DMS79 (cell line): ENCODE measurements at regions not wholly inside any gene's neighbourhood (a gene's known extent, or its start where the extent isn't known, plus 50 kb on each side); places are given as distances from the start of the nearest gene placed in this dataset.
"Not testable (repeated sequence)": the region's sequence is repeated elsewhere in the genome, so short reads cannot be mapped to it uniquely, and the experiment has no call there.

Experiments used
- DNase-seq: peaks from one replicate; lab custom pipeline; 2025; lab: John Stamatoyannopoulos, UW

DNA sequence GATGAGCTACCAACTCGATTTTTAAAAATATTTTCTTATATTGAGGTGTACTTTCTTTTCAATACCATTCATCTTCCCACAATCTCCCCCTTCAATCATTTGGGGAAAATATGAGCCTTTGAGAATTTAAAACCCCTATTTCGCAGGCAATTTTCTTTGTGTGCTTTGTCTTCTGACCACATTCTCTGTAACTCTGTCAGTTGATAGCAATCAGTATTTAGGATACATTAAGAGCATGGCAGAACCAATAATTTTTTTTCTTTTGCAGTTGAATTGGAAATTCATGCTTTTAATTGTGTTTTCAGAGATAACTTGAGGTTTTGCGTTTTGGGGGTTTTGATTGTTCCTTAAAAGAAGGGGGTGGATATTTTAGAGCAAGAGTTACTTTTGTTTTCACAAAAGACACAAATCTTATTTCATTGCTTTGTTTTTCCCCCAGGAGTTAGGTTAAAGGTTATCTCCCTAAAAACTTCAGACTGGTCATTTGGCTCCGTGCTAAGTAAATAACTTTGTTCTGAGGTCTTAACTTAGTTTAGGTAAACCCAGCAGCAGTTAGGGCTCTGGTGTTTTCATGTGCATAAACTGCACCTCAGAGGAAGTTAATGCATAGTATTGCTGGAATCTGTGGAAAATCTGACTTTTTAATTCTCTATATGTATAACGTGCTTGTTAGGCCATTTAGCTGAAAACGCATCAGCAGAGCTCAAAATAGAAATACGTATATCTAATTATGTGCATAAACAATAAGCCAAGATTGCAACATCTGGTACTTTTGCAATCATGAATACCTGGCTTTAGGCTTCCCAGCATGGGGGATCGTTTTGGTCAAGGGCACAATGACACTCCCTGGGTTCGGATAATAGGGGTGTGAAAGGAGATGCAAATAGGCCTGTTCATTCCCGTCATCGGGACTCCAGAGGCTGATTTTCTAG, 676.4 kb upstream of the ANKRD30A start:
- no peak for DNase-seq

- no peak for DNase-seq
Measured at GRCh38 chr10:36446881-36447280, 678.5 kb upstream of the ANKRD30A start.

DNA sequence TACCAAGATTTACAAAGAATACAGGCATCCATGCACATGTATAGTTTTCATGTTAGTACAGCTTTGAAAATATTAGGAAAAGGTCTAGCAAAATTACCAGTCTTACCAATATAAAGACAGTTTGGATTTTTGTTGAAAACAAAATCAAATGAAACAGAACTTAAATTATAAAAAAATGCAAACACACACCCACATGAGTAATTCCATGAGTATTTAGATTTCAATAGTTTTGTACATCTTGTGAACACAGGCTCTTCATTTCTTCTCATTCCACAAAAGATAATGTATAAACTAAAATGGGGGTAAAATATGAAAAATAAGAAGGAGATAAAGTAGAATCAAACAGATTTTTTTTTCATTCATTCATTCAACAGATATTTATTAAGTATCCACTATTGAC, 682.2 kb upstream of the ANKRD30A start:
- DNase-seq: no peak

GRCh38 chr10:36441557-36441956, 683.8 kb upstream of the ANKRD30A start:
- DNase-seq: no peak

DNA sequence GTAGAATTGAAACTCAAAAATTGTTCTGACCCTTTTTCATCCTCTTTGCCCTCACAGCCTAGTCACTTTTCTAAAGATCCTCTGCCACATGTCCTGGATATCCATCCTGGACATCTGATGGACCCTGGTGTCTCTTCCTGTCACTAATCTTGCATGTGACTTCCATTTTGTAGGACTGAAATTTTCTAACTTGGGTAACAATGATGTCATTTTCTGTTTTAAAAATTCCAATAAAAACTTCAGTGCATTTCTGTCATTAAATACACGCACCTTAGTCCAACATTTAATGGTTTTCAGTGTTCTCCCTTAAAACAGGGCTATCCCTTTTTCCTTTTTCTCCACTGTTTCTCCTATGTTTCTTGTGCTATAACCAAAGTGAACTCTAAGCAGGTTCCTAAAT, 684.9 kb upstream of the ANKRD30A start:
- DNase-seq: no peak

GRCh38 chr10:36437367-36437766, 688.0 kb upstream of the ANKRD30A start:
- DNase-seq: no peak

GRCh38 chr10:36428507-36428906, 696.9 kb upstream of the ANKRD30A start:
- DNase-seq: no peak

DNA sequence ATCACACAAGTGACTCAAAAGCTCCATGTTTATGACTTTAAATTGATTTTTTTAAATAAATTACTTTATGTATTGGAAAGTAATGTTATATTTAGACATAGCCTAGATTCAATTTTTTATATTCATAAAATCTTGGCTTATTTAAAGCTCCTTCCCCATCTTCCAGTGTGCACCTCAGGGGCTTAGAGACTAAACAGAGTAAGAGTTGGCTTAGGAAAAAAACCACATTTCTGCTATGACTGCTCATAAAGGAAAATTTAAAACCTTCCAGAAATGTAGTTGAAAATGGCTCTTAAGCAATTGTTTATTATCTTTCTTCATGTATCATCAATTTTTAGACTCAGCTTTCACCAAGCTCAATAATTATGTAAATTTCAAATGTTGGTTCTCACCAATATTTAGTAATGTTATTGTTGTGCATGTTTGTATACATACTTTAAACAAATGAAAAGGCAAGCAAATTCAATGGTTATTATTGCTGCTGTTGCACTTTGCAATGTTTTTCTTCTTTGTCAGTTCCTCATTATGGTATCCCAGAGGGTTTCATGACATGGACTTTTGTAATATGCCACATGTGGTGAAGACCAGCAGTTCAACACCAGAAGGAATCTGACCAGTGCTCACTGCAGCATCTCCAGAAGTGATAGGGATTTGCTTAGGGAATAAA, 700.1 kb upstream of the ANKRD30A start:
- DNase-seq: no peak

GRCh38 chr10:36424502-36424901, 700.9 kb upstream of the ANKRD30A start:
- DNase-seq: no peak

- DNase-seq: no peak
Measured at GRCh38 chr10:36423821-36424248, 701.6 kb upstream of the ANKRD30A start.

GRCh38 chr10:36421992-36422391, 703.4 kb upstream of the ANKRD30A start:
- DNase-seq: no peak

- no peak for DNase-seq
Measured at GRCh38 chr10:36416513-36416912, 708.9 kb upstream of the ANKRD30A start.

- DNase-seq: no peak
Measured at GRCh38 chr10:36412942-36413341, 712.5 kb upstream of the ANKRD30A start.

DNA sequence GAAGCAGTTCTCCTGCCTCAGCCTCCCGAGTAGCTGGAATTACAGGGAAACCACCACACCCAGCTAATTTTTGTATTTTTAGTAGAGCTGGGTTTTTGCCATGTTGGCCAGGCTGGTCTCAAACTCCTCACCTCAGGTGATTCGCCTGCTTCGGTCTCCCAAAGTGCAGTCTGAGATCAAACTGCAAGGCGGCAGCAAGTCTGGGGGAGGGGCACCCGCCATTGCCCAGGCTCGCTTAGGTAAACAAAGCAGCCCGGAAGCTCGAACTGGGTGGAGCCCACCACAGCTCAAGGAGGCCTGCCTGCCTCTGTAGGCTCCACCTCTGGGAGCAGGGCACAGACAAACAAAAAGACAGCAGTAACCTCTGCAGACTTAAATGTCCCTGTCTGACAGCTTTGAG, 725.2 kb upstream of the ANKRD30A start:
- not testable (repeated sequence) for DNase-seq

DNA sequence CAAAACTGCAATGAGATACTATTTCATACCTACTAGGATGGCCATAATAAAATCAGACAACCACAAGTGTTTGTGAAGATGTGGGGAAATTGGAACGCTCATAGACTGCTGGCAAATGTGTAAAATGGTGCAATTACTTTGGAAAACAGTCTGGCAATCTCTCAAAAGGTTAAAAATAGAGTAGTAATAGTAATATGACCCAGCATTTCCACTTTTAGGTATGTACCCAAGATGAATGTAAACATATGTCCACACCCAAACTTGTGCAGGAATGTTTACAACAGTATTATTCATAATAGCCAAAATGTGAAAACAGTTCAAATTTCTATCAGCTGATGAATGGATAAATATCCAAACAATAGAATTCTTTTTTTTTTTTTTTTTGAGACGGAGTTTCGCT, 731.6 kb upstream of the ANKRD30A start:
- no peak for DNase-seq

DNA sequence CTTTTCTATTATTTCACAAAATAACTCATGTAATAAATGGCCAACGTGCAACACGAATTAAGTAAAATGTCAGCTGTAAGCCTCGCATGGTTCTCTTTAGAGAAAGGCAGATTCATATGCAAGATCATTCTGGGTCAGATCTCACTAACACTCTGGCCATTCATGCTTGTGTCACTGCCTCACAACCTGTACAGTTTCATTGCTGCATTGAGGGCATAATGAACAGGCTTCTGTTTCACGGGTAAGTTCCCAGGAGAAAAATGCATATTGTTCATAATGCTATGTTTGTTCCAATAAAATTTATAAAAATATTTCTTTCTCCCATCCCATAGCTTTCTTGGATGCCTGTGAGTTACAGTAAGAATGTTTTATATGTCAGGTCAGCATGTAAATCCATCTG, 734.0 kb upstream of the ANKRD30A start:
- DNase-seq: no peak

DNA sequence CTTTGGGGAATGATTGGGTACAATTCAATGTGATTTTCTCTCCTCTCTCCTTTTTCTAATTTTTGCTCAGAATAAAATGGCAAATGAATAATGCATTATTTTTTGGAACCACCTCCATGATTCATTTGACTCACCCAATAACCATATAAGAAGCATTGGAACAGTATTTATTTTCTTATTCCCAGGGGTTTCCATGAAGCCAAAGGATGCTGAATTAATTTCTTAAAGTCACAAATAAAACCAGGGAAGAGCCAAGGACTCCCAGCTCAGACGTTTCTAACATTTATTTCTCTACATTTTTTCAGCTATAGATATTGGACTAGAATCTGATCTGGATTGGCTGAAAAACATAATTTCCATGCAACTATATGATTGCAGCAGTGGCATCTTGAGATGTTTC, 735.2 kb upstream of the ANKRD30A start:
- DNase-seq: no peak

- no peak for DNase-seq
Measured at GRCh38 chr10:36388166-36388565, 737.2 kb upstream of the ANKRD30A start.

GRCh38 chr10:36385693-36386092, 739.7 kb upstream of the ANKRD30A start:
- DNase-seq: no peak

- no peak for DNase-seq
Measured at GRCh38 chr10:36383349-36383748, 741.3 kb upstream of the FZD8 start.

GRCh38 chr10:36381748-36382147, 739.7 kb upstream of the FZD8 start:
- DNase-seq: no peak

DNA sequence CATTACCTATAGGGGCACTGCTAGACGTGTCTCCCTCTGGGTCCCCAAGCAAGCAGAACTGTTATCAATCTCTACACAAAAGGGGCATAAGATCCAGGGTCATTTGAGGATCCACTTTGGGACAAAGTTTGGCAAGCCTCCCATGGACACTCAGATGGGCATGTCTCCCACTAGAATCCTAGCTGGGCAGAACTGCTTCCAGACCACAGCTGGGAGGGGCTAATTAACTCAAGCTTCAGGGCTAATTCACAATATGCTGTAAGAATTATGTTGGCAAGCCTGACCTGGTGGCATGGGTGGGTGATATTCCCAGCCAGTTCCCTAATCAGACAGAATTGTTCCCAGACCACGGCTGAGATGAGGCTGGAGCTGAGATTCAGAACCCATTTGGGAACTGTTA, 738.4 kb upstream of the FZD8 start:
- no peak for DNase-seq

DNA sequence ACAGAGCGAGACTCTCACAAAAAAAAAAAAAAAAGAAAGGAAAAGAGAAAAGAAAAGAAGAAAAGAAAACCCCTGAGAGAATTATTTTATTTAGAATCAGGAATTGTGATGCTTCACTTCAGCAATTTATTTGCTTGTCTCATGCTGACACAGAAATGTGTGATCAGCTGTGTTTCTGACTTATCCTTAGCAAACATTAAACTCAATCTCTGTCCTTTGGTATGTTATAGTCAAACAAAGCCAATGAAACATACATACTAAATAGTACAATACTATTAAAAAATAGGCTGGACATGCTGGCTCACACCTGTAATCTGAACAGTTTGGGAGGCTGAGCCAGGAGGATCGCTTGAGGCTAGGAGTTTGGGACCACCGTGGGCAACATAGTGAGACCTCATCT, 733.0 kb upstream of the FZD8 start:
- no peak for DNase-seq
